NCI-H1105 treated with DMSO at 0.1 percent for 48 hours (cell line): ENCODE measurements at regions not wholly inside any gene's neighbourhood (a gene's known extent, or its start where the extent isn't known, plus 50 kb on each side); places are given as distances from the start of the nearest gene placed in this dataset.
A peak's percentile ranks its signal among the peaks of the same experiment; 100 is the strongest.
"Not testable (repeated sequence)": the region's sequence is repeated elsewhere in the genome, so short reads cannot be mapped to it uniquely, and the experiment has no call there.

Source experiments
- DNase-seq: peaks from one replicate; lab custom pipeline; 2025; lab: John Stamatoyannopoulos, UW

DNA sequence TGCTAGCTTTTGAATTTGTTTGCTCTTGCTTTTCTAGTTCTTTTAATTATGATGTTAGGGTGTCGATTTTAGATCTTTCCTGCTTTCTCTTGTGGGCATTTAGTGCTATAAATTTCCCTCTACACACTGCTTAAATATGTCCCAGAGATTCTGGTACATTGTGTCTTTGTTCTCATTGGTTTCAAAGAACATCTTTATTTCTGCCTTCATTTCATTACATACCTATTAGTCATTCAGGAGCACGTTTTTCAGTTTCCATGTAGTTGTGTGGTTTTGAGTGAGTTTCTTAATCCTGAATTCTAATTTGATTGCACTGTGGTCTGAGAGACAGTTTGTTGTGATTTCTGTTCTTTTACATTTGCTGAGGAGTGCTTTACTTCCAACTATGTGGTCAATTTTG, 51.2 kb upstream of the MB21D2 start:
- not testable (repeated sequence) for DNase-seq

DNA sequence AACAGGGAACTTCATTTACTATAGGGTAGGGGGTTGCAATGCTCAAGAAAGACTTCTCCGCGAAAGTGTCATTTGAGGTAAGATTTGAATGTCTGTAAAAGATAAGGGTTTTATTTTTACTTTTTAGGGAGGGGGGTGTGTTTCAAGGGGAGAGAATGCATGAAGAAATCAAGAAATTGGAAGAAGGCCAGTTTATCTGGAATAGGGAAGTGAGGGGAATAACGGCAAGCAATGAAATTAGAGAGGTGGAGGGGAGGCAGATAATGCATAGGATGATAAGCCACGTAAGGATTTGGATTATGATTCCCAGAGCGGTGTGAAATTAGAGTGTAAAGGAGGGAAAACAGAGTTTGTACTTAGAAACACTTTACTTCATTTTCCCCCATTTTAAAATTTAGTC, 63.0 kb upstream of the MB21D2 start:
- no peak for DNase-seq

DNA sequence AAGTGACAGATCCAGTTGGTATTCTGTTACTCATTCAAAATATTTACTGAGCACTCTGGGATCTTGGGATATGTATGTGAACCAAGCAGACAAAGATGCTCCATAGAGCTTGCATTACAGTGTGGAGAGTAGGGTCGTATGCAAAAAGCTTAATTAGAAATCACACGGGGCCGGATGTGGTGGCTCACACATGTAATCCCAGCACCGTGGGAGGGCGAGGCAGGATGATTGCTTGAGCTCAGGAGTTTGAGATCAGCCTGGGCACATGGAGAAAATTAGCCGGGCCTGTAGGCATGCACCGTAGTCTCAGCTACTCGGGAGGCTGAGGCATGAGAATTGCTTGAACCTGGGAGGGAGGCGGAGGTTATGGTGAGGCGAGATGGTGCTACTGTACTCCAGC, 68.7 kb upstream of the MB21D2 start:
- no peak for DNase-seq

DNA sequence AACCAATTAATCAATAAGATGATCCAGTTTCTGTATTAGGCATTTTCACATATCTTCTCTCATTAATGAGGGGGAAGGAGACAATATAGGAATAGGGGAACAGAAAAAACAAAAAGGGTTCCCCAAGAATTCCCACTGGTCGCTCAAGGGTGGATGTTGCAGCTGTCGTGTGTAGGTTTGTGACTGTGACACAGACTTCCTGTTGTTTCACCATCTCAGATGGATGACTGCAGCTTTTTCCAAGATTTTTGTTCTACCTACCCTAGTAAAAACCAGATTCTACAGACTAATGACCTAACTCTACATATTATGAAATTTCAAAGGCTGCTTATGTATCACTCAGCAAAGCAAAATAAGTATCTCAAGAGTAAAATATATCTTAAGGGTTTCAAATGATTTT, 73.7 kb upstream of the MB21D2 start:
- no peak for DNase-seq

DNA sequence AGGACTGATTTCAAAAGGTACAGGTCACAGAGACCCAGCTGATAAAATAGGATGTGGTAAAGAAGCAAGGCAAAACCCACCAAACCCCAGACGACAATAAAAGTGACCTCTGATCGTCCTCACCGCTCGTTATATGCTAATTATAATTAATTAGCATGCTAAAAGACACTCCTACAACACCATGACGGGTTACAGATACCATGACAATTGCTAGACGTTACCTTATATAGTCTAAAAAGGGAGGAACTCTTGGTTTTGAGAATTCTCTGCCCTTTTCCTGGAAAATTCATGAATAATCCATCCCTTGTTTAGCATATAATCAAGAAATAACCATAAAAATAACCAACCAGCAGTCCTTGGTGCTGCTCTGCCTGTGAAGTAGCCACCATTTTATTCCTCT, 74.7 kb upstream of the MB21D2 start:
- DNase-seq = no peak

DNA sequence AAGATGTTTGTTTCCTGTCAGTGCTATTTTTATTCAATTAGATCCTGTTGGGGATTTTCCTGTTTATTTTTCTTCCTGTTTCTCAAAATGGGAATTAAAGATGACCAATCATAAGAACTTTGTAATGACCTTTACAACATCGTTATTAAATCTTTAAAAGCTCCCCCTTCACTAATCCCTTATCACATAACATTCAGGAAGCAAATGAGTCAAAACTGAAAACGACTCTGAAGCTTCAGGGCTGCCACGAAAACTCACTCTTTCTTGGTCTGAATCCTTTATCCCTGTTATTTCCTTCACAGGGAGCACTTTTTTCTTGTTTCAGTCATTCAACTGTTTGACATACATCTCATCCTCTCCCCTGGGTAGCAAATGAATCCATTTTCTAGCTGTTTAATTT, 75.8 kb upstream of the MB21D2 start:
- no peak for DNase-seq

DNA sequence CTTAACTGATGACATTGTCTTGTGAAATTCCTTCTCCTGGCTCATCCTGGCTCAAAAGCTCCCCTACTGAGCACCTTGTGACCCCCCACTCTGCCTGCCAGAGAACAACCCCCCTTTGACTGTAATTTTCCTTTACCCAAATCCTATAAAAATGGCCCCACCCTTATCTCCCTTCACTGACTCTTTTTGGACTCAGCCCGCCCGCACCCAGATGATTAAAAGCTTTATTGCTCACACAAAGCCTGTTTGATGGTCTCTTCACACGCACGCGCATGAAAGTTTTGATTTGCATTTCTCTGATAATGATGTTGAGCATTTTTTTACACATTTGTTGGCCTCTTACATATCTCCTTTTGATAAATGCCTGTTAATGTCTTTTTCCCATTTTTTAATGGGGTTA, 83.5 kb upstream of the MB21D2 start:
- DNase-seq = not testable (repeated sequence)

DNA sequence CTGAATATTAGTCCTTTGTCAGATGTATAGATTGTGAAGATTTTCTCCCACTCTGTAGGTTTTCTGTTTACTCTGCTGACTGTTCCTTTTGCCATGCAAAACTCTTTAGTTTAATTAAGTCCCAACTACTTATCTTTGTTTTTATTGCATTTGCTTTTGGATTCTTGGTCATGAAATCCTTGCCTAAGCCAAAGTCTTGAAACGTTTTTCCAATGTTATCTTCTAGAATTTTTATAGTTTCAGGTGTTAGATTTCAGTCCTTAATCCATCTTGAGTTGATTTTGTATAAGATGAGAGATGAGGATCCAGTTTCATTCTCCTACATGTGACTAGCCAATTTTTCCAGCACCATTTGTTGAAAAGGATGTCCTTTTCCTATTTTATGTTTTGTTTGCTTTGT, 86.0 kb upstream of the MB21D2 start:
- DNase-seq = not testable (repeated sequence)

DNA sequence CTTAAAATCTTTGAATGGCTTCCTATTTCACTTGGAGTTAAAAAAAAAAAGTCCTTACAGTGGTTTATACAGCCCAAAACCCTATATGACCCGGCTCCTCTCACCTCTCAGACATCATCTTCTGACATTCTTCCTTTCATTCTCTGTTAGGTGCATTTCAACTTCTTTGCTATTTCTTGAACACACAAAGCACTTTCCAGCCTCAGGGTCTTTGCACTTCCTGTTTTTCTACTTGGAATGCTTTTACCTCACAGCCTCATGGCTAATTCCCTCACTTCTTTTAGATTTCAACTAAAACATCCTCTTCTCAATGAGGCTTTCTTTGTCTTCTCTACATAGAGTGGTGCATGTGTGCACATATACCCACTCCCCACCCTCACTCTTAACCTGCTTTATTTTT, 91.0 kb upstream of the MB21D2 start:
- no peak for DNase-seq

DNA sequence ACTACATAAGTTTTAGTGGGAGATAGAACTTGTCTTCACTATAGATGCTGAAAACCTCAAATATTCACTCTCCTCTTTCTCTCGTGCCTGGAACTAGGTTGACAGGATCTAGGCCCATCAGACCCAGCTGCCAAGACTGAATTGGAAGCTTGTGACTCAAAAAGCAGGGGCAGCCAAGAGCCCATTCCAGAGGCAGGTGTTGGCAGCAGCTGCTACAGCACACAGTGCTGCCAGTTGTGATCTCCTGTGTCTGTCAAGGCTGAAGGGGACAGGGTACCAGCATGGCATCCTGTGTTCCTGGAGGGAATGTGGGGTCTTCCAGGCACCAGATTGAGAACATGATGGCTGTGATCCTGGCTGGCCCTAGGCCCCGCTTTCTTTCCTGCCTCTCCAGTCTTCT, 92.5 kb upstream of the MB21D2 start:
- peak; percentile 48 for DNase-seq

DNA sequence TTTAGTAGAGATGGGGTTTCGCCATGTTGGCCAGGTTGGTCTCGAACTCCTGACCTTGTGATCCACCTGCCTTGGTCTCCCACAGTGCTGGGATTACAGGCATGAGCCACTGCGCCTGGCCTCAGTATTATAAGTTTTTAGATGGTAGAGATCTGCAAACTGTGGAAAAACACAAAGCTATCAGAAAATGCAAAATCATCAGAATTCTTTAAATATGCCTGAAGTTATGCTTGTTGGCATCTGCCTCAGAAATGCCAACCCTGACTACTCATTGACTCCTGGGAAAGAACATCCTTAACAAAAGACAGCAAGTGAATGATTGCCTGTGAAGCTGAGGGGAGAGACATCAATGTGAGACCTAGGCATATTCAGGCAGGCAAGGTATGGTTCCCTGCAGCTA, 94.3 kb upstream of the MB21D2 start:
- no peak for DNase-seq

DNA sequence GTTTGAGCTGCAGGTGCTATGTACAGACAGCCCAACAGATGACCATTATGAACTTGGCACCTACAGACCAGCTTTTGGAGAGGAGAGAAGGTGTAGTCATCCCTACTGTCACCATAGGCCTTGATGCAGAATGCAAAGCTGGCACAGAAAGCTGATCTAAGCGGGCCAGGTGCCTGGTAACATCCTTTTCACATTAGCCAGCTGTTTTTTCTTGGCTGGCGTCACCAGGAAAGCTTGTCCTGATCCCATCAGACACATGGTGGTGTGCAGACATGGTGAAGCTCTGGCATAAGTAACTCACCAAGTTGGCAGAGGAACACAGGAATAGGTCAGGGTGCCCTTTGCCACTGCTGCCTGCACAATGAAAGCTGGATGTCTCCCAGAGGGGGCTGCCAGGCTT, 97.2 kb upstream of the MB21D2 start:
- peak; percentile 20 for DNase-seq

DNA sequence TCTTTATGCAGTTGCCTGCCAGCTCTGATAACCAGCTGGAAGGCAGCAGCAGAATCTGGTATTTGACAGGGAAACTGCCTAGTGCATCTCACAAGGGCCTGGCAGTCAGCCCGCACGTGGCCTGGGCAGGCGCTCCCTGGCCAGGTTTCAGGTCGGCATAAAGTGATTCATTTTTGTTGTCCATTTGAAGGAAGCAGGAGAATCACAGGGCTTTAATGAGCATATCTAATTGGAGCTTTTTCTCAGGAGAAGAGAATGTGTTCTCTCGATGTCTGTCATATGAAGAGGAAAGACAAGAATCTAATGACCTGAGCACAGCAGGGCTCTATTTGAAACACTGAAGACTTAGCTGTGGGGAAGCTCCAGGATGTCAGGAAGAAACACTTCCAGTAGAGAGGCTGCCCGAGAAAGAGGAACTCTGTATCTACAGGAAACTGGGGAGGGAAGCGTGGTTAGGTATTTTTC, 98.8 kb upstream of the MB21D2 start:
- peak; percentile 99 for DNase-seq

DNA sequence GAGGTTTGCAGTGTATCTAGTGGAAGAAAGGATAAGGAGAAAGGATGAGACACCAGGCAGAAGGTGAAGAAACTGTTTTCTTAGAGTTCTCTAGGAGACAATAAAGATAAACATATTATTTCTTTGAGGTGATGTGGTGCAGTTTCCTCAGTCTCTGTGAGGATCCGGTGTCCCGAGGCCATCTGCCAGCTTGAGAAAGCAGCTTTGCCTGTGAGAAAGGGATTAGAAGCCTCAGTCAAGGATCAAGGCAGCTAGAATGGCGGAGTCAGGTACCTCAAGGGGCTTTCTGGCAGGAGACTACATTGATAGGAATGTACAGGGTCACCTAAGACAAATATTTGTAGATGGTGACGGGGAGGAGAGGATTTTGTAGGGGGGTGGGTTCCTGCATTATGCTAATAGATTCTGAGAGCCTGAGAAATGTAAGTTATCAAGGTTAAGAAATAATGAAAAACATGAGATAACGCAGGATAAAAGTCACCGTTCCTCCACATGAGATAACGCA, 103.9 kb upstream of the MB21D2 start:
- no peak for DNase-seq

DNA sequence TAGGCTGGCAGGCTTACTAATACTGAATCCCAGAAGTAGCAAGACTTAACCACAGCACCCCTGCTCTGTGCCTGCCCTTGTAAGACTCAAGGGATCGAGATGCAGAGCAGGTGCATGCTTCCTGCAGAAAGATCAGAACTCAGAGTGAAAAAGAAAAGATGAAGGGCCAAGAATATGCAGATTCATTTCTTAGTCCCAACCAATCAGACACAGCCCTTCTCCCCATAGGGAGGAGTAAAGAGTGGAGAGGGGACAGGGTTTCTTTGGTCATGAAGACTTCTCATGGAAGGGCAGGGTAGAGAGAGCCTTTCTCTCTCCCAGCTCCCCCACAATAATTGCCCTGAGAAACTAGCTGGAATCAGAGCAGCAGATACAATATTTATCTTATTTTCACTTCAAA, 105.6 kb upstream of the MB21D2 start:
- no peak for DNase-seq

DNA sequence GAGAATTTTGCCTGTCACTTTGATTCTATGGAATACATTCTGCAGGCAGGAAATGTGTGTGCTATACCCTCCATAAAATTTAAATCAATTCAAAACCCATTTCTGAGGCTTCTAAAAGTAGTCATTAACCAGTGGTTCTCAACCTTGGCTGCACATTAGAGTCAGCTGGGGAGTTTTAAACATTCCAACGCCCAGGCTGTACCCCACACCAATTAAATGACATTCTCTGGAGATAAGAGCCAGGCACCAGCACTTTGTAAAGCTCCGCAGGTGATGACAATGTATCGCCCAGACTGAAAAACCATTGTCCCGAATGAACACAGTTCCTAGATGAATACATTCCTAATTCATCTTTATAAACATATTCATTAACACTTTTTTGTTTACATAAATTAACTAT, 110.6 kb upstream of the MB21D2 start:
- no peak for DNase-seq

DNA sequence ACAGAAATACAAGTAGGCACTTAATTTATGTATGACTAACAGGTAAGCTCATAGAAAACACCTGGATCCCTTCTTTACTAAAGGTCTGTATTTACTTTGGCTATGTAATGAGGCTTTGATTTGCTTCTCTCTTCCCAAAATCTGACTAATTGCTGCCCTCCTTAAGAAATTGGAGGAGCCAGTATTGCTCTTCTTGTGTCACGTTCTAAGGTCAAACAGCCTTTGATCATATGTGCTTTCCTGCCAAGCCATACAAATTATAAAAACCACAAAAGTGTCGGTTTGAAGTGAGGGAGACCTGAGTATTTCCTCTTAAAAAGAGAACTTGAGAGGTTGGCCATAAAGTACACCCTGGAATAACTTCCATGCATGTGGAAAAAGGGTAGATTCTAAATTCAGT, 112.1 kb upstream of the MB21D2 start:
- peak; percentile 95 for DNase-seq

DNA sequence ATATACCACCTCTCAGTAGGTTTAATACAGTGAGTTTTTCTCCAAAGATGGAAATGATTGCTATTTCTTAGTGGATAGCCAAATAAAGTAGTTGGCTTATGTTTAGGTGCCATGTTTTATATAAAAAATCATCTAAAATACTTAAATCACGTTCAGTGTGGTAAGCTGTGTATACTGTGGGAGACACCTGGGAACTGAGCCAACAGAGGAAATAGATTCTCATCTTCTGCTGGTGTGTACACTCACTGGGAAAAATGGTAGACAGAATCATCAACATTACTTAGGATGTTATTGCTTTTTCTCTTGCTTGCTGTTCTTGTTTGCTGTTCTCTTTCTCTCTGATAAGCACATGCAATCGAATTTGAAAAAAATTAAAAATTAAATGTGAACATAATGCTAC, 112.6 kb upstream of the MB21D2 start:
- DNase-seq = peak; percentile 86

DNA sequence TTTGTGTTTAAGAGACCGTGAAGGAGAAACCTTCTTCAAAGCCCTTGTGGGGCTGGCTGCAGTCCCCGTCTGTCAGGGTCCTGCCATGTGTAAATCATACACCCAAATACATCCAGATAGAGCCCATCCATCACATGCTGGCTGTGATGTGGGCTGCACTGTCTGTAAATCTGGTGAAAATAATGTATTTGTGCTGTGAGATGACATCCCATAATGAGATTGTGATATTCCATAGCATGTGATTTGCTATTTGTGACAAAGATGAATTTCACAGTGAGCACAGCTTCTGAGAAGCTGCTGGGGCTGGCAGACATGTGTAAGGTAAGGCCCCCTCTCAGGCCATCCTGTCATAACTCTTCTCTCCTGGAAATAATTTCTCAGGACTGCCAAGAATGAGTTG, 114.3 kb upstream of the MB21D2 start:
- DNase-seq = no peak

DNA sequence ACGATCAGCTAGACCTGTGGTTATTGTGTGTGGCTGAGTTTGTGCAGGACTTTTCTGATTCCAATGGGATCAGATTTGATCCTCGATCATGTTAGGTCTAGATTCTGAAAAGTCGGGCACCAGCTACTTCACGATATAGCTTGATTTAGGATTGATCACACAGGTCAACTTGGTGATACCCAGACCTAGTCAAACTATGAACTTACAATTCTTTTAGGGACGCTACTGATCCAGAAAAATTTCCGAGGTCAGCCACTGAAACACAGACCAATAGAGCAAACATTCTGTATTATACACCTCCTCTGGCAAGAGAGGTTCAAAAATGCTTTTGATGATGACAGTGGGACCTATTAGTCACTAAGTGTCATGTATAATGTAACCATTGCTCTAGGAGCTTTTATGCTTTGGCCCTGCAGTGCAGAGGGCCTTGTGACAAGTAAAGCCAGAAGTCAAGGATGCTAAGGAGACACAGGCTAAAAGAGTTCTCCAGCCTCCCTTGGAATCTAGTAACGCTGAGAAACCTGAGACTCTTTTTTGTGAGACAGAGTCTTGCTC, 115.6 kb upstream of the MB21D2 start:
- no peak for DNase-seq

DNA sequence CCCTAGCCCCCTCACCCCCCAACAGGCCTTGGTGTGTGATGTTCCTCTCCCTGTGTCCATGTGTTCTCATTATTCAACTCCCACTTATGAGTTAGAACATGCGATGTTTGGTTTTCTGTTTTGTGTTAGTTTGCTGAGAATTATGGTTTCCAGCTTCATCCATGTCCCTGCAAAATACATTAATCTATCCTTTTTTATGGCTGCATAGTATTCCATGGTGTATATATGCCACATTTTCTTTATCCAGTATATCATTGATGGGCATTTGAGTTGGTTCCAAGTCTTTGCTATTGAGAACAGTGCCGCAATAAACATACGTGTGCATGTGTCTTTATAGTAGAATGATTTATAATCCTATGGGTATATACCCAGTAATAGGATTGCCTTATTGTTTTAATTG, 120.2 kb upstream of the MB21D2 start:
- DNase-seq = not testable (repeated sequence)

DNA sequence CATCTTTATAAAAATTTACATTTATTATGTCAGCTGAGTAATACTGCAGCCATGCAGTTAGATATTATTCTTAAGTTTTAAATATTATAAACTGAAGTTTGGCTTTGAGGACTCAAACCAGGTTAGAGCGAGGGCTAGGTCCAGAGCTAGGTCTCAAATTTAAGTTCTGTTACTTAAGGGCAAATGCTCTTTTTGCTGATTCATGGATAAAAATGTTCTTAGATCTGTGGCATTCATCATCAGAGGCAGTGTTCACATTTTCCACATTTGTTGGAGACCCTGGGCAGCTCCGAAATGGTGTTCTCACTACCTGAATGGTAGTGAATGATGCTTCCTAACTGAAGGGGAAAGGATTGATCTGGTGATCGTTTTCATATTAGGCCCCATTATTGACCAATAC, 121.4 kb upstream of the MB21D2 start:
- DNase-seq = no peak

DNA sequence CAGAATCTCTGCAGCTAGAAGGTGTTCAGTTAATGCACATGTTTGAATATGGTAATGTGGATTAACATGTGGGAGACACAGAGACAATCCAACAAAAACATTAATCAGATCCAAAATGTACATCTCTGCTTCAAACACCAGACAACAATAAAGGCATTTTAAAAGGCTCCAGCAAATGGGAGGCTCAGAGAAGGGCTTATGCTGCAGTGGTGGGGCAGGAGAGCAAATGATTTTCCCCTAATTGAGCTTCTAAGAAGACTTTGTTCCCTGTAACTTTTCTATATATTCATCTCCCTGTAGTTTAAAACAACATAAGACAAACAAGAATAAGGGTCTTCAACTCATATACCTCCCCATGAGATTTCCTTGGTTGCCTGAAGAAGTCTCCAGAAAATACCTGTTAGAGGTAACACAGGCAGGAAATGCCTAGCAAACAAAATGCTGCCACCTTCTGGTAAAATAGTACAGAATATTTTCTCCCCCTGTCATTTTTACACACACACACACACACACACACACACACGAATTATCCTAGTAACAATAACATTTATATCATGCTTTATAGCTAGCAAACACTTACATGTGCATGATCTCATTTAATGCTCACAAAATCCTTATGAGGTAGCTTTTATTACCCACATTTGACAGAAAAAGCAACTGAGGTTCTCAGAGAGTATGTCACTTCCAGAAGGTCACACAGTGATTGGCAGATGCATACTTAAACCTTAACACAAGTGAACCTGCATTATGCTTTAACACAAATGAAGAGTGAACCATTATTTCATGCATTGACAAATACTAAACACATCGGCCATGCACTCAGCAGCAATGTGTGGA, 123.4 kb upstream of the MB21D2 start:
- DNase-seq = peak; percentile 82

DNA sequence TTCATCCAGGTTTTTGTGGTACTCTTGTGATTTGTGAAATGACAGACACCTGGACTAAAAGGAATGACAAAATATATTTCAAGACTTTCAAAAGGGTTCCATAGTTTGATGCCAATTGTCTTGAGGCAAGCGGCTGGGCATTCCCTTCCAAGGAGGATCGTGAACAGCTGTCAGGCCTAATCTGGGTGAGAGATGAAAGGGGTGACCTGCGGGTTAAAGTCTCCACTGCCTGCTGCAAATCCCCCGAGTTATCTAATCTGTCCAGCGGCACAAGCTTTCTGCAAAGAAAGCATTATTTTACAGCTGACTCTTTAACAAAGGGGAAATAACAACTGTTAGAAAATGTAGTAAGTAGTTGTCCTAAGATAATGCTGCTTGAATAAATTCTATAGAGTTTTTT, 128.7 kb upstream of the MB21D2 start:
- DNase-seq = no peak
